ENCODE measurements at regions not wholly inside any gene's neighbourhood (a gene's known extent, or its start where the extent isn't known, plus 50 kb on each side); places are given as distances from the start of the nearest gene placed in this dataset.
"Not testable (repeated sequence)": the region's sequence is repeated elsewhere in the genome, so short reads cannot be mapped to it uniquely, and the experiment has no call there.

DNA sequence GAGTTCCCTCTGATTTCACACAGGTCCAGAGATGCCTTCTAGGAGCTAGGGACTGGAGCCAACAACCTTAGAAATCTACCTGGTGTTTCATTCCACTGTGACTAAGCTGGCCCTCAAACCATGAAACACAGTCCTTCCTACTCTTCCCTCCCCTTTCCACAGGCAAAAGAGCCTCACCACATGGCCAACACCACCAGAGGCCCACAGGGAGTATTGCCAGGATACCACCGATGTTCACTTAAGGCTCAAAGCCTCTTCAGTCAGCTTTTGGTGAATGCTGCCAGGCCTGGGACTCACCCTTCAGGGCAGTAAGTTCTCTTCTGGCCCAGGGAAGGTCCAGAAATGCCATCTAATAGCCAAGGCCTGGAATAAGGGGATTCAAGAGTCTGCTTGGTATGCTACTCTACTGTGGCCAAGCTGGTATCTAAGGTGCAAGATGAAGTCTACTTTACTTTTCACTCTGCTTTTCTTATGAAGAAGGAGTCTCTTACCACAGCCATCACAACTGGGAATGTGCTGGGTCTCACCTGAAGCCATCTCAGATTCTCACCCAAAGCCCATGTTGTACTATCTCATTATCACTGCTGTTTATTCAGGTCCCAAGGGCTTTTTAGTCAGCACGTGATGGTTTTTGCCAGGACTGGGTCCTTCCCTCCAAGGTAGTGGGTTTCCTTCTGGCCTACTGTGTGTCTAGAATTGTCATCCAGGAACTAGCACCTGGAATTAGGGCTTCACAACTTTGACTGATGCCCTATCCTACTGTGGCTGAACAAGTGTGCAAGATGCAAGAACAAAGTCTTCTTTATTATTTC is 1018.4 kb downstream of the TAF11L14 start:
- Histone ChIP-seq H3K27ac (no peak overlapping the region), H3K4me1 (replicated peaks in 1 of 2) (no peaks in the 10 kb centered on the region), H3K27me3 (no peaks in the 10 kb centered on the region), H3K9me3 (replicated peaks in 1 of 3) (no peaks in the 10 kb centered on the region), H3K4me3 (no peak overlapping the region), H3K36me3 (replicated peaks in 1 of 2) (no peaks in the 10 kb centered on the region)
- TF ChIP-seq, protein P1, sequence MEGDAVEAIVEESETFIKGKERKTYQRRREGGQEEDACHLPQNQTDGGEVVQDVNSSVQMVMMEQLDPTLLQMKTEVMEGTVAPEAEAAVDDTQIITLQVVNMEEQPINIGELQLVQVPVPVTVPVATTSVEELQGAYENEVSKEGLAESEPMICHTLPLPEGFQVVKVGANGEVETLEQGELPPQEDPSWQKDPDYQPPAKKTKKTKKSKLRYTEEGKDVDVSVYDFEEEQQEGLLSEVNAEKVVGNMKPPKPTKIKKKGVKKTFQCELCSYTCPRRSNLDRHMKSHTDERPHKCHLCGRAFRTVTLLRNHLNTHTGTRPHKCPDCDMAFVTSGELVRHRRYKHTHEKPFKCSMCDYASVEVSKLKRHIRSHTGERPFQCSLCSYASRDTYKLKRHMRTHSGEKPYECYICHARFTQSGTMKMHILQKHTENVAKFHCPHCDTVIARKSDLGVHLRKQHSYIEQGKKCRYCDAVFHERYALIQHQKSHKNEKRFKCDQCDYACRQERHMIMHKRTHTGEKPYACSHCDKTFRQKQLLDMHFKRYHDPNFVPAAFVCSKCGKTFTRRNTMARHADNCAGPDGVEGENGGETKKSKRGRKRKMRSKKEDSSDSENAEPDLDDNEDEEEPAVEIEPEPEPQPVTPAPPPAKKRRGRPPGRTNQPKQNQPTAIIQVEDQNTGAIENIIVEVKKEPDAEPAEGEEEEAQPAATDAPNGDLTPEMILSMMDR (IDR thresholded peaks at IDR 0.05), result no peak
- no peak for TF ChIP-seq POLR2A (IDR thresholded peaks at IDR 0.05)
- DNase-seq, result no peak
- intact Hi-C loops (cut with DNase I), result no loop called here
- 91 to 100% (median 96%) methylated on average over 1 to 2 of the region's 2 CpGs for WGBS, 4 donors

GRCh38 chr5:18653216-18653752 is 1019.0 kb downstream of the TAF11L14 start:
- no peaks in the 10 kb centered on the region for H3K27me3 ChIP-seq
- no peak overlapping the region for H3K27ac ChIP-seq
- H3K4me3 ChIP-seq, result no peak overlapping the region
- WGBS, 4 donors, result 86 to 100% (median 92%) methylated on average over 1 of the region's 1 CpG
- no peaks in the 10 kb centered on the region for H3K9me3 ChIP-seq (replicated peaks in 1 of 3)
- intact Hi-C loops (cut with DNase I), result no loop called here
- TF ChIP-seq POLR2A (IDR thresholded peaks at IDR 0.05), result no peak
- TF ChIP-seq, protein P1 (IDR thresholded peaks at IDR 0.05), result no peak
- H3K4me1 ChIP-seq (replicated peaks in 1 of 2), result no peaks in the 10 kb centered on the region
- no peaks in the 10 kb centered on the region for H3K36me3 ChIP-seq (replicated peaks in 1 of 2)
- DNase-seq, result no peak

- Histone ChIP-seq H3K27ac (no peak overlapping the region), H3K36me3 (replicated peaks in 1 of 2) (no peaks in the 10 kb centered on the region), H3K27me3 (no peaks in the 10 kb centered on the region), H3K4me3 (no peak overlapping the region), H3K4me1 (replicated peaks in 1 of 2) (no peaks in the 10 kb centered on the region), H3K9me3 (replicated peaks in 1 of 3) (no peaks in the 10 kb centered on the region)
- TF ChIP-seq POLR2A (IDR thresholded peaks at IDR 0.05), result no peak
- TF ChIP-seq, protein P1 (IDR thresholded peaks at IDR 0.05), result no peak
- intact Hi-C loops (cut with DNase I), result no loop called here
- no peak for DNase-seq
These were observed 1026.3 kb downstream of the TAF11L14 start for GRCh38 chr5:18660511-18660910.

GRCh38 chr5:18662231-18662630 is 1028.0 kb downstream of the TAF11L14 start:
- intact Hi-C loops (cut with DNase I), result no loop called here
- 86 to 93% (median 90%) methylated on average over 2 of the region's 2 CpGs for WGBS, 4 donors
- Histone ChIP-seq H3K27ac (no peak overlapping the region), H3K9me3 (replicated peaks in 1 of 3) (no peaks in the 10 kb centered on the region), H3K36me3 (replicated peaks in 1 of 2) (no peaks in the 10 kb centered on the region), H3K4me1 (replicated peaks in 1 of 2) (no peaks in the 10 kb centered on the region), H3K4me3 (no peak overlapping the region), H3K27me3 (no peaks in the 10 kb centered on the region)
- TF ChIP-seq POLR2A (IDR thresholded peaks at IDR 0.05), result no peak
- TF ChIP-seq, protein P1 (IDR thresholded peaks at IDR 0.05), result no peak
- no peak for DNase-seq

- H3K4me3 ChIP-seq; H3K27ac ChIP-seq; H3K9me3 ChIP-seq (replicated peaks in 1 of 3); intact Hi-C loops (cut with DNase I); DNase-seq; H3K36me3 ChIP-seq (replicated peaks in 1 of 2); H3K27me3 ChIP-seq; H3K4me1 ChIP-seq (replicated peaks in 1 of 2): not testable (repeated sequence)
- WGBS, 4 donors, result 56 to 91% (median 75%) methylated on average over 2 to 4 of the region's 4 CpGs
These were observed 1040.0 kb downstream of the TAF11L14 start for GRCh38 chr5:18674212-18674611.

All from adrenal gland (tissue), 9 donors.